ENCODE measurements at regions not wholly inside any gene's neighbourhood (a gene's known extent, or its start where the extent isn't known, plus 50 kb on each side); places are given as distances from the start of the nearest gene placed in this dataset.
"Not testable (repeated sequence)": the region's sequence is repeated elsewhere in the genome, so short reads cannot be mapped to it uniquely, and the experiment has no call there.

DNA sequence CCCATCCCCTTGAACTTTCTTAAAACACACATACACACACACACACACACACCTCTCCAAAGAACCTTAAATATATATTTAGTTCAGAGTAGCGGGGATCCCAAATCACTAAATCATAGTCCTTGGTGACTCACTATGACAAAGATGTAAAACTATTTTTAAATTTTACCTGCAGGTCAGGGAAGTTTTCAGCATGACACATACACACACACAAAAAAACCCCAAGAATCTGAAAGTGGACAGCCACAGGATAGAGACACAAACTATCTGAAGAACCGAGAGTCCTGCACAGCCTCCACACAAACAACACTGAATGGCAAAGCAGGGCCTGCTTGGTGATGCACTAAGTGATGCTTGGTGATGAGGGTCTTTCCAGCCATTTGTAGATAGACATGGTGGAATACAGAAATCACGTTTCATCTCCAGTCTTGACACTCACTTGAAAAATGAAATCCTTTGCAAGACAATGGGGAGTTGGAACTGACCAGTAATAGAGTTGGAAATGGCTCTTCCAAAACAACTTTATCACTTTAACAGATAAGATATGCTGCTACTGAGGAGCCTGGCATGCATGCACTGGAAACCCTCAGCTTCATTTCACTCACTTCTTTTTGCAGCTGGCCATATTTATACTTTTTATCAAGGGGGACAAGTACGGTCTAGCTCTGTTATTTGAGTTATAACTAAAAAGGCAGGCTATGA, 307.3 kb downstream of the RAPGEF2 start:
- no peak for DNase-seq

DNA sequence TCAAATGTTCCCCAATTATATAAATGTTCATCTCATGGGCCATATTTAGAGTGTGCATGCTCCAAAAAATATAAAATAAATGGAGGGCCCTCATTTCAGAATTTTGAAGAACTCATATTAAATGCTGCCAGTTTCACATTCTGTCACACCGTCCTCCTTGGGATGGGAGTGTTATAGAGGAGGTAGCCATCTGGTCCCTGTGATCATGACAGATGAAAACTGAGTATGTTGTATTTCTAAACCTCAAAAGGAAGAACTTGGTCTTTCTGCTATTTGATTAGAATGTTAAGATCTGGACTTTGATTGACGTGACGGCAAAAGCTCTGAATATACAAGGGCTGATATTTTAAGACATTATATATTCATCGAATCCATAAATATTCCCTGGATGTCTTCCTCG, 308.0 kb downstream of the RAPGEF2 start:
- DNase-seq, result no peak

DNA sequence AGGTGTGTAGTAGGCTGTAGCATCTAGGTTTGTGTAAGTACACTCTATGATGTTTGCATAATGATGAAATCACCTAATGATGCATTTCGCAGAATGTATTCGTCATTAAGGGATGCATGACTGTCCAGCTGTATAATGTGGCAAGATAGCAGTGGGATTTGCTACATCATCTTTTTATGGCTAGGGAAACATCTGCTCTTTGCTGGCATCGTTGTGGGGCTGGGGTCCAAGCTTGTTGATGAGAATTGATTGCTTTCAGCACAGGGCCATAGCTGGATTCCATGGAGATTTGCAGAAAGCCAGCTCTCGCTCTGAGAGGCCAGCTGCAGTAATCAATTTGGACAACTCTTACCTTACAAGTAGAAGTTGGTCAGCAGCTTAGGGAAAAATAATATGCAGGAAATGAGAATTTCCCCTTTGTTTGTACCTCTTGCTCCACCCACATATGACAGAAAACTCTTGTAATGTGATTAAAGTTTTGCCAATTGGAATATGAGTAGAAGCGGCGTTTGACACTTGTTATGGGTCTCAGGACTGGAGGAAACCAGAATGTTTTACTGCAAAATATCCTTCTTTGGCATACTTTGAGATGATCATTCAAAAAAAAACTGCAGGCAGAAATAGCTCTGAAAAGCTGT, 310.5 kb downstream of the RAPGEF2 start:
- DNase-seq, result no peak

DNA sequence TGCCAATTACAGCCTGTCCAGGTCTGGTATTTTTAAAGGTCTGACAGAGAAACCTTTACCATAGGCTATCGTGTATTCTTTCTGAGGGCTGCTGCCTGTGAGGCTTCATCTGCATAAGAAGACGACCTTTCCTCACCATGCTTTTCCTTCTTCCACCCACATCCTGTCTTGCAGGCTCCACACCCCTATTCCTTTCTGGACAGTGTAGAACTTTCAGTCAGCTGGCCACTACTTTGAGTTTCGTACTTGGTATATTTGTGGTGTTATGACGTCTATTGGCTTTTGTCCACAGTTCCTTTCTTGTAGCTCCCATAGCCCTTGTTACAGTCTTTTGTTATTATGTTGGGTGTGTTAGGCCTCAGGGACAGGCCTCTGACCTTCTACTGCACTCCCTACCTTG, 311.4 kb downstream of the RAPGEF2 start:
- DNase-seq, result no peak

DNA sequence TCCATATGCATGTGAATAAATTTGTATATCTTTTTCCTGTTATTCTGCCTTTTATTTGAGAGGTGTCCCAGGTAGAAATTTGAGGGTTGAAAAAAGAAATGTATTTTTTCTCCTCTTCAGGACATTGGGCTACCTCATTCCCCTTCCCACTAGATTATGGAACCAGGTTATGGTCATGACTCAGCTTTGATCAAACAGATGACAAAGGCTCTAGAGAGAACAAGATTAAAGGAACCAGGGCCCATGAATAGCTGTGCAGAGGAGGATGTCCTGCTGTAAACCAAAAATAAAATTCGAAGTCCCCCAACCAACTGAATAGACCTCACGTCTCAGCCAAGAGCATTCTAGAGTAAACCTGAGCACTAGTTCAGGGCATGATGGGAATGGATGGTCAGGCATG, 313.2 kb downstream of the RAPGEF2 start:
- DNase-seq, result no peak

DNA sequence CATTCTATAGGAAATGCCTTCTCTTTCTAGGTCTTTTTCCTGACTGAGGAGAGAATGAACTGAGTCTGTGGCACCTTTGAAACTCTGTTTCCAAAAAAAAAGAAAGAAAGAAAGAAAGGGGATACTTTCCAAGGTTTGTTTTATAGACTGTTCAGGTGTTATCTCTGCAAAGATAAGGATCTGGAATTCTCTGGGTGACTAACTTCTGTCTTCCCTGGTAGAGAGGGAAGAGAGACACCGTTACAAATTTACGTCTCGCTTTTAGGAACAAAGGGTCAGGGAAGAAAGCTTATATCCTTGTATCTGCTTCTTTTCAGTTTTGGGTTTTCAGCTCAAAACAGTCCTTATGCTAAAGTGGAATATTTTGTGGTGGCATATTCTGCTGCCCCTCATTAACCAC, 314.1 kb downstream of the RAPGEF2 start:
- DNase-seq, result no peak

DNA sequence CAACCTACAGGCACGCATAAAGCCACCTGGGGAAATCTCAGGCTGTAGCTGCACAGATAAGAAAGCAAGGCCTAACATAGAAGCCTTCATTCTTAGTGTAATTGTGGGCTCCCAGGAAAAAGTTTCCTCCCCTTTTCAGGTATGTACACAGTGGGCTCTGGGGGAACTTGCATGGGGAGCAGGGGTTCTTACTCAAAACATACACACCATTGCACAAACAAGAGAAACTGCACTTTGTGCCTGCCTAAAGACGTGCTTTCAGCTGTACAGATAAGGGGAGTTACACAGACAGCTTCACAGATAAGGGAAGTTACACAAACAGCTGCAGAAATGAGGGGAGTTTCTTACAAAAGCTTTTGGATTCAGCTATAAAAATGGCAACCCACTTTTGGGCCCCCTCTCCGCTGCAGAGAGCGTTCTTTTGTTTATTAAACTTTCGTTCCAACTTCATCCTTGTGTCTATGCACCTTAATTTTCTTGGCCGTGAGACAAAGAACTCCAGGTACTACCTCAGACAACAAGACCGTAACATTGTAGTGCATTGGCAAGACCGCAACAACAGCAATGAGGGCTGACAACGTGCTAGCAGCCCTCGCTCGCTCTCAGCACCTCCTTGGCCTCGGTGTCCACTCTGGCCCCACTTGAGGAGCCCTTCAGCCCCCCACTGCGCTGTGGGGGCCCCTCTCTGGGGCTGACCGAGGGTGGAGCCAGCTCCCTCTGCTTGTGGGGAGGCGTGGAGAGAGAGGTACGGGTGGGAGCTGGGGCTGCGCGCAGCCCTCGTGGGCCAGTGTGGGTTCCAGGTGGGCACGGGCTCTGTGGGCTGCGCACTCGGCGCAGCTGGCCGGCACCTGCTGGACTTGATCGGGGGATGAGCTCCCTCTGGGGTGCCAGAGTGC, 317.5 kb downstream of the RAPGEF2 start:
- no peak for DNase-seq

DNA sequence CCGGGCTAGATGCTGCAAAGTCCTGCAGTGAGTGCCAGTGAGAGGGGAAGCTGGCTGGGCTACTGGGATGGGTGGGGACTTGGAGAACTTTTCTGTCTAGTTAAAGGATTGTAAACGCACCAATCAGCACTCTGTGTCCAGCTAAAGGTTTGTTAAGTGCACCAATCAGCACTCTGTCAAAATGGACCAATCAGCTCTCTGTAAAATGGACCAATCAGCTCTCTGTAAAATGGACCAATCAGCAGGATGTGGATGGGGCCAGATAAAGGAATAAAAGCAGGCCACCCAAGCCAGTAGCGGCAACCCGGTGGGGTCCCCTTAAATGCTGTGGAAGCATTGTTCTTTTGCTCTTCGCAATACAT, 318.2 kb downstream of the RAPGEF2 start:
- DNase-seq, result not testable (repeated sequence)

DNA sequence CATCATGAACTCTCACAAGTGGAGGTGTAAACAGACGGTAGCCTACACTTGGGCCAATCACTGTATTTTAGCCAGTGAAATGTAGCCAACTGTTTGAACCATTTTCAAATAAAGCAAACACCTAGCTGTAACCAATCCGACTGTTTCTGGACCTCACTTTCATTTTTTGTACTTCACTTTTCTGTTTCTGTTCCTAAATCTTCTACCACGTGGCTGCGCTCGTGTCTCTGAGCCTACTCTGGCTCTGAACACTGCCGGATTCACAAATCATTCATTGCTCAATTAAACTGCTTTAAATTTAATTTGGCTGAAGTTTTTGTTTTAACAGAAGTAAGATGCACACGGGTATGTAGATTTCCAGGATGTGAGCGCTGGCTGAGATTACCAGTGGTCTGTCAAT, 319.1 kb downstream of the RAPGEF2 start:
- no peak for DNase-seq

DNA sequence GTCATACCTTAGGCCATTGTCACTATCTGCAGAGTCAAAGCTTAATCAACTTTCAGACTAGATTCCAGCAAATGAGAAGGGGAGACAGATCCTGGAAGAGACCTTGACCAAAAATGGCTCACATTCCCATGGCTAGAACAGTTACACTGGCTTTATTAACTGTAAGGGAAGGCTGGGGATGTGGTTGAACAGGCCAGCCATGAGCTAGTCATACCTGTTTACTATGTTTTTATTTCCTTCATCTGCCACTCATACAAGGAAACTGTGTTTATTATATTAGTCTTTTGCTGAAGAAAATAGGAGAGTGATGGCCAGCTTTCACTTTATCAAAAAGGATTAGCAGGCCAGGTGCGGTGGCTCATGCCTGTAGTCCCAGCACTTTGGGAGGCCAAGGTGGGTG, 319.7 kb downstream of the RAPGEF2 start:
- no peak for DNase-seq

DNA sequence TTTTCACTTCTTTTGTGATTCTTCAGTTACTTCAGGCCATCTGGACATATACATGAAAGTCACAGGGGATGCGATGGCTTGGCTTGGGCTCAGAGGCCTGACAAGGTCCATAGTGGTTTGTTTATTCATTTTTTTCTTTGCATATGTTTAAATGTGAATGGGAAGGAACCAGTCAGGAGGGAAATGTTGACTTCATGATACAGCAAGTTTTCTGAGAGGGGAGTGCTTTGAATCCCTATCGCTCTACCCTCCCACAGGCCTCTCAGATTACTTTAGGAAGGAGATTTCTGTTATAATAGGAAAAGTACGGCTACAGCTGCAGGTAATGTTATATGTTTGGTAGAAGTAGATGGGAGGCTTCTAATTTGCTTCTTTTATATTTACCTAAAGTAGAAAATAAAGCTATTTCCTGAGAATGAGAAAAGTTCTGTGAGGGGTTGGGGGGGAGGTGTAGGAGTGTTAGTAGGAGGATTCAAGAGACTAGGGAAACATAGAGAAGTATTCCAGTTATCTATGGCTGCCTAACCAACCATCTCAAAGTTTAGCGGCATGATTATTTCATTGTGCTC, 322.9 kb downstream of the RAPGEF2 start:
- DNase-seq, result no peak

DNA sequence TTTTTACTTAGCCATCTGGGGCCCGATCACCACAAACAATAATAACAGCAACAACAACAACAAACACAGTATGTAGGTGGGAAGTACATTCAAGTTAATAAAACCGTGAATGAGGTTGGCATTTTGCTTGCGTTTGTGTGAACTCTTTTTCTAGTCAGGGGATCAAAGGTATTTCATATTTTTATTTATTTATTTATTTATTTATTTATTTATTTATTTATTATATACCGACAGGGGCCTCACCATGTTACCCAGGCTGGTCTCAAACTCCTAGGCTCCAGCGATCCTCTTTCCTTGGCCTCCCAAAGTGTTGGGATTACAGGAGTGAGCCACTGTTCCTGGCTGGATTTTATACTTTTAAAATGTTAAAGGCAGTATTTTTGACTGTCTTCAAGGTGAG, 325.4 kb downstream of the RAPGEF2 start:
- no peak for DNase-seq

DNA sequence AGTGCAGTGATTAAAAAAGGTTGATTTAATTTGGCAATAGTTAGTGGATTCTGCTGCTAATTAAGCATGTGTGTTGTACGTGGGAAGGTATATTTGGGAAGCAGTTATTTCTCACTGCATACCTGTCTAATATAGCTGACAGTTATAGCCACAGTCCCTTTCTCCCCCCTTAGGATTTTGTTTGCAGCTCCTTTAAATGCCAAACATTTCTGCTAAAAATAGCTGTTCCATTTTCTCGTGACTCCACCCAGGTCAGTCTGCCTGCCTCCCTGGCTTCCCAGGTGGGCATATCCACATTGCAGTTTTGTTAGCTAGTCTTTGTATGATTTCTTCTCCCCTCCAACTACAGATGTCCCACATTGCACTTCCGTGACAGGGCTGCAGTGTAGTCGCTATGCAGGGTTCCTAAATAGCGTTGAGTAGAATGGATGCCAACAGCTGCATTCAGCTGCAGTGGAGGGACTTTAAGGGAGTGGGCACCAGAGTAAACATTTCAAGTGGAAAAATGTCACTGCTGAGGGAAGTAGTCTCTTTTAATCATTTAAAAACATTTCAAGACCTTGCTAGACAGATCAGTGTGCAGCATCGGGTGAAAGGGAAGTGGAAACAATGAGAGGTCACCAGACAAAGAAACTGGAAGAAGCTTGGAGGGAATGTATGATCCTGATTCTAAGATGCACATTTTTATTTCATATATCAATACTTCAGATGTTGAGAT, 326.3 kb downstream of the RAPGEF2 start:
- DNase-seq, result no peak

DNA sequence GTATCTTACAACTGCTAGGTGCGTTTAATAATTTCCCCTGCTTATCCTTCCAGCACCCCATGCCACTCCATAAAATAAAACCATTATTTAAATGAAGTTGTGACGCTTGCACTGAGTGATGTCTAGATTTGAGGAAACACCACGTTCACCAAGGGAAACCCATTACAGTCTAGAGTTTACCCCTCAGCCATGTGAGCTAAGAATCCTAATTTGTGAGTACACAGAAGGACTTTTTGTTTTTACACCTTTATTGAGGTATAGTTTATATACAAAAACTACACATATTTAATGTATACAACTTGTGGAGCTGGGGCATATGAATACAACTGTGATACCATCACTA, 326.8 kb downstream of the RAPGEF2 start:
- no peak for DNase-seq

DNA sequence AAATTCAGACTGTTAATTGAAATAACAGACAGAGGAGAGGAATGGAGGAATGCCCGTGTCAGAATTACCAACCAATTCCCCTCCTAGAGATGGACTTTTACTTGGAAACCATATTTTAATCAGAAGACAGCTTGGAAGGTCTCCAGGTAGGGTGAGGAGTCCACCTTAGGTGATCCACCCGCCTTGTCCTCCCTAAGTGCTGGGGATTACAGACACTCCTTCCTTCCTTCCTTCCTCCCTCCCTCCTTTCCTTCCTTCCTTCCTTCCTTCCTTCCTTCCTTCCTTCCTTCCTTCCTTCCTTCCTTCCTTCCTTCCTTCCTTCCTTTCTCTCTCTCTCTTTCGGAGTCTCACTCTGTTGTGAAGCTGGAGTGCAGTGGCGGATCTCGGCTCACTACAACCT, 328.0 kb downstream of the RAPGEF2 start:
- DNase-seq, result no peak

DNA sequence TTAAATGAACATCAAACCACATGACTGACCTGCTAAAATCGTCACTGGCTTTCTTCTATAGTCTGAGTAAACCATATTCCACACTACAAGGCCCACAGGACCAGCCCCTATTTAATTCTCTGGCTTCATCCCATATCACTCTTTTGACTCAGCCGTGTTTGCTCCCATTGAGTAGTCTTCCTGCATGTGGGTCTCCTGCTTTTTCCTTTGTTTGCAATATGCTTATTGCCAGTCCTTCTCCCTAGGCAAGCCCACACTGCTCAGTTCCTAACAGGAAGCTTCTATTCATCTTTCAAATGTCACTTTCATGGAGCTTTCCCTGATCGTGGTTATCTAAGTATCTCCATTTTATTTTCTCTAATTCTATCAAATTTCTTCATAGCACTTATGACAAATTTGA, 329.6 kb downstream of the RAPGEF2 start:
- DNase-seq, result no peak

DNA sequence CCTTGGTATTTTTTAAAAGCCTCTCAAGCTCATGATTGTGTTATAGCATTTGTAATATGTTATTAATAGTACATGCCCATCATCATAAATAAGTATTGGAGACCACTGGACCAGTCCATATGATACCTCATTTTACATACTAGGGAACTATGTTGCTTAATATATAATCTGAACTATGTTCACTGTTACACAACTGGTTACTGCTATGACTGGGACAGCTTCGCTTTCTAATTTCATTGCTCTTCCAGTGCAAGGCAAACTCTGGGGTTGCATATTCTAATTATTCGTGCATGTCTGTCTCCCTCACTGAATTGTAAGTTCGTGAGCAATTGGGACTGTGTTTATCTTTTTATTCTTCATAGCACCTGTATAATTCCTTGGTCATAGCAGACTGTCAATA, 330.5 kb downstream of the RAPGEF2 start:
- no peak for DNase-seq

DNA sequence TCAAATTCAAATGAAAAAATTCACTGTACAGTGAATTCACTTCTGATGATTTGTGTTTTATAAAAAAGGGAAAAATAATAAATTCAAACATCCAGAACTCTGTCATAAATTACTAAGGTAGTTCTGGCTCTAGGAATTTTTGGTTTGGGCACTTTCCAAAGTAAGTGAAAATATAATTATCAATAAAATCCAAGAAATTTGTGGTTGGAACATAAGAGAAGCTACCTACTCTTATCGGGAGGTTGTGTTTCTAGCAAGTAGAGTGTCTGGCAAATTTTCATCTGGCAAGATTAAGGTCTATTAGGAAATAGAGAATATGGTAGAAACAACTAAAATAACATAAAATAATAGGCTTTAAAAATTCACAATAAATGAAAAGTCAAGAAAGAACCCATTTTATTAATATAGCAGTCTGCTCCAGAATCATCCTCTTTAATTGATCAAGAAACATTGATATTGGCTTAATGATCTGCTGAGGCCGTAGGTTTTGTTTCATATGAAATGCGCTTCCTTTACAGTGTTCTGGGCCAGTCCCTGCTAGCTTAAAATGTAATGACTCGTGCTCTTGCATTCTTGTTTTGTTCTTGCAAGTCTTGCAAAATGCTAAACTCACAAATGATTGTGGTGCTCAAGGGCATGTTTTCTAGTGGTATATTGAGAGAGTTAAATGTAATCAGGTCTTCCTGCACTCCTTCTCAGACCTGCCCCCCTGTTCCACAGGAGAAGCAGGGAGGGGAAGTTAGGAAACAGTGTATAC, 331.4 kb downstream of the RAPGEF2 start:
- no peak for DNase-seq

DNA sequence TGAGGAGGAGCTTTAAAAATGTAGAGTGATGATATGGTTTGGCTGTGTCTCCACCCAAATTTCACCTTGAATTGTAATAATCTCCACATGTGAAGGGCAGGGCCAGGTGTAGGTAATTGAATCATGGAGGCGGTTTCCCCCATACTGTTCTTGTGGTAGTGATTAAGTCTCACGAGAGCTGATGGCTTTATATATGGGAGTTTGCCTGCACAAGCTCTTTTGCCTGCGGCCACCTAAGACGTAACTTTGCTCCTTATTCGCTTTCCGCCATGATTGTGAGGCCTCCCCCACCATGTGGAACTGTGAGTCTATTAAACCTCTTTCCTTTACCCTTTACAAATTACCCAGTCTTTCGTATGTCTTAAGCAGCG, 332.0 kb downstream of the RAPGEF2 start:
- DNase-seq, result no peak

DNA sequence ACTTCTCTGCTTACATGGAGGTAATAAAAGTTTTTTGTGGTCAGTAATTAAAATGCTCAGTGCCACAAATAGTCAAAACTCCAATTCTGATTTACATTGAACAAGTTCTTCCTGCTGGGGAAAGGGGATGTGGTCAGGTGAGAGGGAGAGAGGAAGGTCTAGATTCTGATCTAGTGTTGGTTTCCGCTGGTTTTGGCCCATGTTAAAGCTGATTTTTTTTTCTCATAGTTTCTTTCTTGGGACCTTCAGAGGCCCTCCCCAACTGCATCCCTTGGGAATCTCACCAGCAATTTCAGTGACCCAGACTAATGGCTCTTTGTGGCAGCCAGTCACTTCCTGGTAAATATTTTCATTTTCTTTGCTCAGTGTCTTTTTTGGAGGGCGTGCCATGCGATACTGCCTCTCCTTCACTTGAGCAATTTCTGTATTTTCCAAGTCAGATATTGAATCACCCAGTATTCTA, 332.7 kb downstream of the RAPGEF2 start:
- no peak for DNase-seq

DNA sequence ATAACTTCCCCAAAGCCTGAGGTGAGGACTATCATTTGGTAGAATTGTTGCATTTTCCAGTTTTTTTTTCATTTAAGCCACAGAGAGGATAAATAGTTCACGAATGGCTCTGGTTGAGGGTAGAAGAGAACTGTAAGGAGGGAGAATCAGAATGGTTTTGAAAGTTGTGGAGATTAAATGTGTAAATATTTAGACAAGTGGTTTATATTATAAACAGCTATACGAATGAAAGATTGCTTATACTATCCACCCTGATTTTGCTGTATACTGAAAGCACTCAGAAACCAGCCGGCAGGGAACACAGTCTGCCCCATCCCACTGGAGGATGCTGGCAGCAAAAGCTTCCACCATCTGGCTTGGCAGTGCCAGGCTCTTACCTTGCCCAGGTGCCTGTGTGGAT, 341.1 kb downstream of the RAPGEF2 start:
- DNase-seq, result no peak

DNA sequence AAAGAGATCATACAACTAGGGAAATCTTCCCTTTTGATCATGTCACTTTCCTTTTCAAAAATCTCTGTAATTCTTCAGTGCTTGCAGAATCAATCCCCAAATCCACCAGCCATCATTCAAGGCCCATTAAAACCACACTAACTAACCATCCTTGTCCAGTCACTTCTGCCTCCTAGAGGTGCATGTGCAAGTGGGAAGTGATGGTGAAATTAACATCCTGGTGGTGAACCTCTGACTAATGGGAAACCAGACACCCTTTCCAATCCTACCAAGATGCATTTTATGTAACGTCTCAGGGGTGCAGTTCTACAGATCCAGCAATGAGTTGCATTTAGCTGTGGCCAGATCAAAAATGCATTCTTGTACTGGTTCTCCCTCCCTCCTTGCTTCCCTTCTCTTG, 341.8 kb downstream of the RAPGEF2 start:
- no peak for DNase-seq

Measured in CD4-positive, alpha-beta T cell treated with Interleukin-10 for 1 hour (primary cell).